Activated B cell treated with CpG ODN at 0.5 μM for 24 hours (primary cell): ENCODE measurements at regions not wholly inside any gene's neighbourhood (a gene's known extent, or its start where the extent isn't known, plus 50 kb on each side); places are given as distances from the start of the nearest gene placed in this dataset.

Experiments used
- ATAC-seq: fragments of 200-7000 bp; cut with Tn5 transposase; one replicate; pipeline ENCODE4 v1.10.0; 2021; ENCODE audit warnings: low read depth, mild to moderate bottlenecking, moderate library complexity
- CTCF ChIA-PET: fragments of 350-600 bp; sonication (Branson Sonifier 250); formaldehyde crosslinking; loops from one replicate; lab custom pipeline; 2021; ENCODE audit warnings: antibody characterized with exemption; lab: Charles Lee
- POLR2A ChIA-PET: fragments of 350-600 bp; sonication (Branson Sonifier 250); formaldehyde crosslinking; loops from one replicate; lab custom pipeline; 2021; ENCODE audit warnings: antibody characterized with exemption; lab: Charles Lee
- DNase-seq: peaks from one replicate; pipeline ENCODE4 v3.0.0; 2022
- H3K27ac Mint-ChIP-seq: one replicate; pipeline ENCODE4 v1.8.0; 2020; ENCODE audit warnings: mixed read lengths
- H3K27me3 Mint-ChIP-seq: one replicate; pipeline ENCODE4 v1.8.0; 2021; ENCODE audit warnings: mixed read lengths
- H3K36me3 Mint-ChIP-seq: one replicate; pipeline ENCODE4 v1.8.0; 2021; ENCODE audit warnings: low read depth, mixed read lengths
- H3K4me1 Mint-ChIP-seq: one replicate; pipeline ENCODE4 v1.8.0; 2021; ENCODE audit warnings: mixed read lengths
- H3K4me3 Mint-ChIP-seq: one replicate; pipeline ENCODE4 v1.8.0; 2020; ENCODE audit warnings: mild to moderate bottlenecking, mixed read lengths
- H3K9me3 Mint-ChIP-seq: one replicate; pipeline ENCODE4 v1.8.0; 2020; ENCODE audit warnings: mixed read lengths
- CTCF ChIP-seq: fragments of 200-600 bp; IDR thresholded peaks from one replicate; pipeline ENCODE4 v1.8.0; 2022; ENCODE audit warnings: antibody characterized with exemption, mild to moderate bottlenecking
- intact Hi-C: fragments of 100-400 bp; cut with micrococcal nuclease; formaldehyde crosslinking; loops from one replicate; pipeline ENCODE4 v1.15.1; 2024

- Mint-ChIP-seq H3K9me3 (peaks cover 2% of the 10 kb centered on the region), H3K4me3 (no peak overlapping the region), H3K4me1 (no peaks in the 10 kb centered on the region), H3K36me3 (no peaks in the 10 kb centered on the region), H3K27ac (no peak overlapping the region), H3K27me3 (peaks cover 3% of the 10 kb centered on the region)
- POLR2A ChIA-PET = no interaction called here
- ATAC-seq (no peak), DNase-seq (no peak)
- no peak for TF ChIP-seq CTCF
- intact Hi-C loops = no loop called here
- CTCF ChIA-PET = no interaction called here
Observed at GRCh38 chr11:119863851-119864601, 135.0 kb upstream of the NECTIN1 start.

- CTCF ChIA-PET = no interaction called here
Observed at GRCh38 chr11:119863236-119863635, 134.2 kb upstream of the NECTIN1 start.

GRCh38 chr11:119861160-119861559 is 132.2 kb upstream of the NECTIN1 start:
- H3K9me3 Mint-ChIP-seq = no peaks in the 10 kb centered on the region
- DNase-seq (no peak), ATAC-seq (no peak)
- no peak overlapping the region for H3K4me3 Mint-ChIP-seq
- H3K4me1 Mint-ChIP-seq = no peaks in the 10 kb centered on the region
- no peak for TF ChIP-seq CTCF
- no peak overlapping the region for H3K27ac Mint-ChIP-seq
- POLR2A ChIA-PET = no interaction called here
- H3K36me3 Mint-ChIP-seq = no peaks in the 10 kb centered on the region
- peaks cover 10% of the 10 kb centered on the region for H3K27me3 Mint-ChIP-seq
- CTCF ChIA-PET = no interaction called here
- intact Hi-C loops = no loop called here

More at GRCh38 chr11:119863236-119863635, 134.2 kb upstream of the NECTIN1 start:
- no peak for ATAC-seq
- Mint-ChIP-seq H3K36me3 (no peaks in the 10 kb centered on the region), H3K27ac (no peak overlapping the region), H3K4me3 (no peak overlapping the region), H3K9me3 (peaks cover 2% of the 10 kb centered on the region), H3K4me1 (no peaks in the 10 kb centered on the region), H3K27me3 (peaks cover under 1% of the 10 kb centered on the region)
- no peak for TF ChIP-seq CTCF
- intact Hi-C loops = no loop called here
- POLR2A ChIA-PET = interaction anchor here (0.7 kb wide), 1 partner anchor 11 kb away, joined by 17 read pairs; no protein-coding TSS in a partner anchor
- no peak for DNase-seq

GRCh38 chr11:119860561-119861094 is 131.6 kb upstream of the NECTIN1 start:
- CTCF ChIA-PET = no interaction called here
- POLR2A ChIA-PET = no interaction called here
- ATAC-seq = no peak
- Mint-ChIP-seq H3K4me1 (no peaks in the 10 kb centered on the region), H3K4me3 (no peak overlapping the region), H3K27me3 (peaks cover 10% of the 10 kb centered on the region), H3K27ac (no peak overlapping the region), H3K36me3 (no peaks in the 10 kb centered on the region), H3K9me3 (no peaks in the 10 kb centered on the region)
- TF ChIP-seq CTCF = no peak
- no peak for DNase-seq
- intact Hi-C loops = no loop called here

- ChIA-PET POLR2A (no interaction called here), CTCF (no interaction called here)
- no peaks in the 10 kb centered on the region for H3K9me3 Mint-ChIP-seq
- H3K36me3 Mint-ChIP-seq = no peaks in the 10 kb centered on the region
- DNase-seq (no peak), ATAC-seq (no peak)
- H3K4me3 Mint-ChIP-seq = no peak overlapping the region
- no peak for TF ChIP-seq CTCF
- H3K27me3 Mint-ChIP-seq = peaks cover 10% of the 10 kb centered on the region
- H3K27ac Mint-ChIP-seq = no peak overlapping the region
- H3K4me1 Mint-ChIP-seq = no peaks in the 10 kb centered on the region
- intact Hi-C loops = no loop called here
Observed at GRCh38 chr11:119859684-119860083, 130.7 kb upstream of the NECTIN1 start.
